Frontal cortex (tissue), 3 donors: ENCODE measurements at regions not wholly inside any gene's neighbourhood (a gene's known extent, or its start where the extent isn't known, plus 50 kb on each side); places are given as distances from the start of the nearest gene placed in this dataset.

Experiments
- DNase-seq, 2 donors: peaks; one replicate each; pipeline ENCODE4 v3.0.0; 2012; ENCODE audit warnings: low spot score in 2 of 2
- FAIRE-seq: peaks from 2 replicates; lab custom pipeline; 2012; peaks lifted over from hg19 to GRCh38; lab: Jason Lieb, UNC
- donor health status: control.
- donor health status: control.
- donor health status: control.

DNA sequence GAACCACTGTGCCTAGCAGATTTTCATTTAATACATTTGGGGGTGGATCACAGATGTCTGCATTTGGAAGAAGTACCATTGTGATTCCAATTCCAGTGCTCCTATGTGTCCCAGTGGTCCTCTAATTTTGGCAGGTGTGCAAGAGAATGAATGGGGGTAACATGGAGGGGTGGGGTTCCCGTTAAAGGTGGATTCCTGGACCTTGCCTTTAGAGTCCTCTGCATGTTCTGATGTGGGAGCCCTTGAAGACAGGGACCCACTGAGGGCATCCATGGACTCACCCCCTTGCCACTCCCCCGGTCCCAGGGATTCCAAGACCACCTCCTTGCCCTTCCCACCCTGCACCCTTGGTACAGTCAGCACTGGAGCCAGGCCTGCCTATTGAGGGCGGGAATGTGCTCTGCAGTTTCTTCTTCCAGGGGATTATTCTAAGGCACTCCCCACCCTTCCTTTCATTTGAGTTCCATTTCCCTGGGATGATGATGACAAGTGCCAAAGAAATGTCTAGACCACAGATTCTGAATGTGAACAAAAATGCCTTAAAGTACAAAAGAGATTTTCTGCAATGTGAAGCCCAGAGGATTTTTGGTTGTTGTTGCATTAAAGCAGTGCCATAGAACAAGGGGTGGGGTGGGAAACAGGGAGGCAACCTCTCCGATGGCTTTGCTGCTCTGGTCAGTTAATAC, 119.4 kb upstream of the PTCH1 start:
- no peak for DNase-seq
- no peak for FAIRE-seq

- DNase-seq (no peak), FAIRE-seq (no peak)
Observed at GRCh38 chr9:95634536-95634935, 117.8 kb upstream of the PTCH1 start.

- FAIRE-seq (no peak), DNase-seq (no peak)
Observed at GRCh38 chr9:95634114-95634513, 117.3 kb upstream of the PTCH1 start.

- DNase-seq (no peak), FAIRE-seq (no peak)
Observed at GRCh38 chr9:95629585-95629984, 112.8 kb upstream of the PTCH1 start.

GRCh38 chr9:95627802-95628201, 111.0 kb upstream of the PTCH1 start:
- no peak for DNase-seq
- FAIRE-seq: no peak

- DNase-seq: peak in 1 of 2 donors; percentile 38
- no peak for FAIRE-seq
Observed at GRCh38 chr9:95626885-95627558, 110.3 kb upstream of the PTCH1 start.

DNA sequence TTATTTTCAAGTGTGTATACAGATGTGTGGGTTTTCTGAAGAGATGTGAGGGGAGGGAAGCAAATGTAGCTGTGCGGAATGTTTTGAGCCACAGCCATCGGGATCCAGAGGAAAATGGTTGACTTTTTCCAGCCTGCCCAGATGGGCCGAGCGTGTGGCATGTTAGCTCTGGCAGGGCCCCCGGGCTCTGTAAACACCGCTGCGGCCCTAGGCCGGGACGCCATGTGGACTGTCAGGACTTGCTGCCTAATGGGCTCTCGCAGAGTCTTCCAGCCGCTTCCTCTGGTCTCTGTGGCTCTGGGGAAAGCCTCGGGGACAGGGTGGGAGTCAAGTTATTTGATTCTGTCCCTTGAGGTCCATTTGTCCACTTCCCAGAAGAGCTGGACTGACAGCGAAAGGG, 109.6 kb upstream of the PTCH1 start:
- FAIRE-seq: no peak

DNA sequence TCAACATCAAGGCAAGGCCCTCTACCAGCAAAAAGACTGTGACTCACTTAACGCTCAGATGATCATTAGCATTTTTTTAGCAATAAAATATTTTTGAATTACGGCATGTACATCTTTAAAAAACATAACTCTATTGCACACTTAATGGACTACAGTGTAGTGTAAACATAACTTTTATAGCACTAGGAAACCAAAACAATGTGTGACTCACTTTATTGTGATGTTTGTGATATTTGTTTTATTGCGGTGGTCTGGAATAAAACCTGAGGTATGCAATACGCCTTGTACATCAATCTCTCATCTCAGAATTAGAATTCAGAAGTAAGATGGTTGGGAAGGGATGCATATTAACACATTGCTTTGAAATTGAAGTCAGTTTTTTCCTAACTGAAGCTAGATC, 106.9 kb upstream of the PTCH1 start:
- FAIRE-seq (no peak), DNase-seq (no peak)

More for the DNA sequence above, 109.6 kb upstream of the PTCH1 start:
- no peak for DNase-seq

DNA sequence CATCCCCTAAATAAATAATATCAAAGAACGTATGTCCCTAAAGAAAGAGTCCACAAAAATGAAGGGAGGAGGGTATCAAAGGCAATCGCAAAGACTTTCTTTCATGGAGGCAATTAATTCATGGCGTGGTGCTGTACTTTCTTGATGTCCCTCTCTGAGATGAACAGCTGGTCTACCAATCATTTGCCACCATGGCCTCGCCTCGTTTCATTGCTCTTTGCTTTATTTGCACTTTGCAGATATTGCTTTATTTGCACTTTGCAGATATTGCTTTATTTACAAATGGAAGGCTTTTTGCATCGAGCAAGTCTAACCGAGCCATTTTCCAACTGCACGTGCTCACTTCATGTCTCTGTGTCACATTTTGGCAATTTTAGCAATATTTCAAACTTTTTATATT, 104.0 kb upstream of the PTCH1 start:
- FAIRE-seq (no peak), DNase-seq (no peak)

- no peak for DNase-seq
- no peak for FAIRE-seq
Observed at GRCh38 chr9:95620314-95620713, 103.5 kb upstream of the PTCH1 start.

- FAIRE-seq: no peak
- DNase-seq: no peak
Observed at GRCh38 chr9:95615246-95615645, 98.5 kb upstream of the PTCH1 start.

DNA sequence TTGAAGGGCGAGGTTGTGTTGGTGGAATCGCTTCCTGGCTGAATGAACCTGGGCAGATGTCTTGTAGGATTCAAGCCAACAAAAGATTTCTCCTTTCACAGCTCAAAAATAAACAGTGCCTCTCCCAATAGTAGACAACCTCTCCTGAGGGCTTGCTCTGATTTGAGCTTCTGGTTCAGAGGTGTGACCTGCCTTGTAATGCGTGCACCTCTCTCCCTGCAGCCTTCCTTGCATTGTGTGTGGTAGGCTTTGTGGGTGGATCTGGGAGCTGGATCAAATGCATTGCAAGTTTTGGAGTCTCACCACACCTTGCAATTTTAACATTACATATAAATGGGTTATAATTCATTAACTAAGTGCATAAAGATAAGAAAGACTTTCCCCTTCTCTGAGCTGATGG, 96.9 kb upstream of the PTCH1 start:
- no peak for DNase-seq
- FAIRE-seq: no peak

- no peak for DNase-seq
- FAIRE-seq: no peak
Observed at GRCh38 chr9:95611354-95611753, 94.6 kb upstream of the PTCH1 start.

DNA sequence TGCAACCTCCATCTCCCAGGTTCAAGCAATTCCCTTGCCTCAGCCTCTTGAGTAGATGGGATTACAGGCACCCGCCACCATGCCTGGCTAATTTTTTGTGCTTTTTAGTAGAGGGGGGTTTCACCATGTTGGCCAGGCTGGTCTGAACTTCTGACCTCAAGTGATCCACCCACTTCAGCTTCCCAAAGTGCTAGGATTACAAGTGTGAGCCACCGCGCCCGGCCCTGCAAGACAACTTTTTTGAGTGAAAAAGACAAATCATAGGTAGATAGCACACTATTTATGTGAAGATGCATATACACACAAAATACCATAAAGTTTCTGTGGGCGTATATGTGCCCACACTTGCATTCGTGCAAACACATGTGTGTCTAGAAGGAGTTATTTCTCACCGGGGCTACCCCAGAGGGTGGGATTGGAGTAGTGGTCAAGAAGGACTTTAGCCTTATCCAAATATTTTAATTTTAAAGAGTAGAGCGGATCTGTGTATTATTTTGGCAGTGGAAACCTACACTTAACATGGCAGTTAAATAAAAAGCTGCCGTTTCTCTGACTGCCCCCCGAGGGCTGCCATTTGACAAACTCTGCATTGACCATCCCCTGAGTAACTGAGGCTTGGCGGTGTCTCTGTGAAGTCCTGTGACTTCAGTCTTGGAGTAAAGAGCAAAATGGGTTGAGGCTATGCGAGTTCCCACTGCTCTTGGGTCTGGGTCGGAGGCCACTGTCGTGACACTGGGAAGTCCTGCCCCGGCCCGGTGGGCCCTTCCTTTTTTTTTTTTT, 93.4 kb upstream of the PTCH1 start:
- DNase-seq: no peak
- FAIRE-seq: no peak

DNA sequence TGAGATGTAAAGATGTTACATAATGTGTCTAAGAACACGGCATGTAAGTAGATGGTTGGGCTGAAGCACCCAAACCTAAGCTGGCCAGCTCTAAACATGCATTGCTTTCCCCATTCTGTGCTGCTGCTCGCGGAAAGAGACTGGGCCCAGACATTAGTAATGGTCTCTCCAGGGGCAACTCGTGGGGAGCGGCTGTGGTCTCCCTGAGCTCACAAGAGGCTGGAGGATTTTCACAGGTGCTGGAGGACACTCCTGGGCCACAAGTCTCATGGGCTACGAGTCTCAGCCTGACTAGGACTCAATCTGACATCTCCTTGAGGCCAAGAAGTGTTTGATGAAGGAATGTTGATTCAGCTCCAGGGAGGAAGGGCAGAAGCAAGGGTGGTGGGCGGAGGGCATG, 92.7 kb upstream of the PTCH1 start:
- FAIRE-seq (no peak), DNase-seq (no peak)

DNA sequence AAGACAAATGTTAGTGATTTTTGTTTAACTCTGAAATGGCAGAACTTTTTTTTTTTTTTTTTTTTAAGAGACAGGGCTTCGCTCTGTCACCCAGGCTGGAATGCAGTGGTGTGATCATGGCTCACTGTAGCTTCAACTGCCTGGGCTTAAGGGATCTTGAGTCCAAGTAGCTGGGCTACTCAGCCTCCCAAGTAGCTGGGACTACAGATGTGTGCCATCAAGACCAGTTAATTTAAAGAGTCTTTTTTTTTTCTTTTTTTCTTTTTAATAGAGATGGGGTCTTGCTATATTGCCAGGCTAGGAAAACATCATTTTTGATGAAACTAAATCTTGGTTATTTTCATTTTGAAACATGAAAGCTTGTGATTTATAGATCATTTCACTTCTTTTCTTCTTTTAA, 91.6 kb upstream of the PTCH1 start:
- no peak for FAIRE-seq
- DNase-seq: no peak

DNA sequence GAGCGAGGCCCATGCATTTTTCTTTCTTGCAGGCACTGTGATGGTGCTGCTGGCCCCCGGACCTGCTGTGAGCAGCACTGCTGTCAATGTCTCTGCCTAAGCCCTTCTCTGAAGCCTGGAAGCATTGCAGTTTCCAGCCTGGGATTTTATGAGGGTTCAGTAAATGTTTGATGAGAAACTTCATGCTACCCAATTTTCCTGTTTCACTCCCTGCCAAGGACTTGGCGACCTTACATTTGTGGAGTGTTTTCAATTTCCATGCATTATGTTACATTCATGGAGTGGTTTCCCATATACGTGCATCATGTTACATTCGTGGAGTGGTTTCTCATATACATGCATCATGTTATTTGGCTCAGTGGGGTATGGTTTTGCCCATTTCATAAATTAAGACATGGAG, 90.7 kb upstream of the PTCH1 start:
- FAIRE-seq (no peak), DNase-seq (no peak)

- no peak for FAIRE-seq
- DNase-seq: no peak
Observed at GRCh38 chr9:95606489-95607350, 89.9 kb upstream of the PTCH1 start.

DNA sequence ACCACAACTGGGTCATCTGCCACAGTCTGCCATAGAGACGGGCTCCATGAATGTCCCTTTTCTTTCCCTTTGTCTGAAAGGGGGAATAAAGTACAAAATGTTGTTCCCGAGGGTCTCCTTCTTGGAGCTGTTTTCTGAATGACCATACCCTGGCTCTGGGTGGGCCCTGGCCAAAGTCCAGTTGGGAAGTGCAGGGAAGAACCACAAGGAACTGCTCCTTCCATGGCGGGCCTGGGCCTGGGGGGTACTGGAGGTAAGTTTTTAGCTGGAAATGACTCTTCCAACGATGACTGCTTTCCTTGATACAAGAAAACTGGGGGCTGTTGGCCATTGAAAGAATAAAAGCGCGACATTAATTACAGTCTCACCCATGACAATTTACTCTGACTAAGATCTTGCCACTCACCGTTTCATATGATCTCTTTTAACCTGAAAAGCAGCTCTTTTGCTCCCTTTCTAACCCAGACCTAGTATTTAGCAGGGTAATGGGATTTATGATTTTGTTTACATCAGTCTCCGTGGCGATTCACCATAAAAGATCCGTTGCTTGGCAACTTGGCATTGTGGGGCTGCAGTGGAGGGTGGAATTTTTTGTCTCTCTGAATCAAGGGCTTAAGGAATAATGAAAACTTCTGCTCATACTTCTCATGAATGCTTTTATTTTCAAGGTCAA, 89.2 kb upstream of the PTCH1 start:
- DNase-seq: no peak

DNA sequence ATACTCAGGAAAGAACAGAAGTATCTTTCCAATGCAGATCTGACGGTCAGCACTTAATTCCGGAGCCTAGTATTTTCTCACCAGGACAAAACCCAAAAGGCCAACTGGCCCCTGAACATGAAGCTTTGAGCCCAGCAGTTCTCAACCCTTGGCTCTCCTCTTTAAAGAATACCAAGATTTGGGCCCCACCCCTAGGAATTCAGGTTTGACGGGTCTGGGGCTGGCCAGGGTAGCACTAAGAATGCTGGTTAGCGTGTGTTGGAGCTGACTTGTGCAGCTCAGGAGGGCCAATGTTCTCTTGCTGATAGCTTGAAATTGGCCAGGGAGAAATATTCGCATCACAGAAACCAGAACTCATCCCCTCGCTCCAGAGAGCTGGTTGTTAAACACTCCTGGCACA, 88.3 kb upstream of the PTCH1 start:
- no peak for FAIRE-seq
- DNase-seq: no peak

More for the DNA sequence above, 89.2 kb upstream of the PTCH1 start:
- no peak for FAIRE-seq
